Amniotic epithelial cell (primary cell): ENCODE measurements at regions not wholly inside any gene's neighbourhood (a gene's known extent, or its start where the extent isn't known, plus 50 kb on each side); places are given as distances from the start of the nearest gene placed in this dataset.

Source experiments
- DNase-seq: peaks from one replicate; pipeline ENCODE4 v3.0.0-alpha.2; 2010; ENCODE audit warnings: low read depth

GRCh38 chr12:93043192-93043876 is 114.2 kb upstream of the EEA1 start:
- DNase-seq = no peak

GRCh38 chr12:93043877-93044209 is 114.7 kb upstream of the EEA1 start:
- no peak for DNase-seq

GRCh38 chr12:93047118-93047517 is 118.0 kb upstream of the EEA1 start:
- no peak for DNase-seq

GRCh38 chr12:93048656-93049055 is 119.6 kb upstream of the EEA1 start:
- DNase-seq = no peak

GRCh38 chr12:93050026-93050747 is 121.1 kb upstream of the EEA1 start:
- DNase-seq = peak; percentile 31

GRCh38 chr12:93050748-93051081 is 121.6 kb upstream of the EEA1 start:
- no peak for DNase-seq

- DNase-seq = no peak
Observed at GRCh38 chr12:93054021-93054420, 124.9 kb upstream of the EEA1 start.

- DNase-seq = no peak
Observed at GRCh38 chr12:93055221-93055620, 126.1 kb upstream of the EEA1 start.

GRCh38 chr12:93056971-93057535 is 128.0 kb upstream of the EEA1 start:
- peak; percentile 30 for DNase-seq

GRCh38 chr12:93058280-93058679 is 129.2 kb upstream of the EEA1 start:
- DNase-seq = no peak

GRCh38 chr12:93059288-93059687 is 130.2 kb upstream of the EEA1 start:
- no peak for DNase-seq

- DNase-seq = no peak
Observed at GRCh38 chr12:93059925-93060665, 131.0 kb upstream of the EEA1 start.

GRCh38 chr12:93060666-93061472 is 131.8 kb upstream of the EEA1 start:
- DNase-seq = peak; percentile 66

- DNase-seq = no peak
Observed at GRCh38 chr12:93061473-93062419, 132.7 kb upstream of the EEA1 start.

- DNase-seq = no peak
Observed at GRCh38 chr12:93065896-93066295, 136.8 kb upstream of the EEA1 start.

GRCh38 chr12:93072340-93072739 is 143.2 kb upstream of the EEA1 start:
- DNase-seq = no peak

GRCh38 chr12:93073324-93073723 is 144.2 kb upstream of the EEA1 start:
- no peak for DNase-seq

GRCh38 chr12:93078059-93078458 is 149.0 kb upstream of the EEA1 start:
- no peak for DNase-seq

GRCh38 chr12:93078577-93078976 is 149.5 kb upstream of the EEA1 start:
- DNase-seq = no peak

- no peak for DNase-seq
Observed at GRCh38 chr12:93079271-93079670, 150.2 kb upstream of the EEA1 start.

- no peak for DNase-seq
Observed at GRCh38 chr12:93079976-93080375, 150.9 kb upstream of the EEA1 start.
